Stimulated activated CD8-positive, alpha-beta memory T cell treated with anti-CD3 and anti-CD28 coated beads, Interleukin-12 subunit alpha, Interleukin-12 subunit beta, amount 100 ng/mL, for 24 hours (primary cell): ENCODE measurements at regions not wholly inside any gene's neighbourhood (a gene's known extent, or its start where the extent isn't known, plus 50 kb on each side); places are given as distances from the start of the nearest gene placed in this dataset.
"Not testable (repeated sequence)": the region's sequence is repeated elsewhere in the genome, so short reads cannot be mapped to it uniquely, and the experiment has no call there.

ENCODE experiments used
- DNase-seq: peaks from one replicate; pipeline ENCODE4 v3.0.0-alpha.2; 2020; ENCODE audit errors: extremely low read depth

- no peak for DNase-seq
Measured at GRCh38 chr2:172259827-172260226, 157.1 kb upstream of the DLX2 start.

- DNase-seq, result no peak
Measured at GRCh38 chr2:172260336-172260735, 157.6 kb upstream of the DLX2 start.

- DNase-seq, result no peak
Measured at GRCh38 chr2:172261292-172261691, 158.6 kb upstream of the DLX2 start.

GRCh38 chr2:172262486-172262885 lies 159.8 kb upstream of the DLX2 start:
- DNase-seq, result no peak

GRCh38 chr2:172264820-172265219 lies 162.1 kb upstream of the DLX2 start:
- DNase-seq, result not testable (repeated sequence)

- not testable (repeated sequence) for DNase-seq
Measured at GRCh38 chr2:172269507-172270244, 157.7 kb upstream of the ITGA6 start.

- DNase-seq, result no peak
Measured at GRCh38 chr2:172270278-172271079, 156.9 kb upstream of the ITGA6 start.

GRCh38 chr2:172273910-172274571 lies 153.3 kb upstream of the ITGA6 start:
- no peak for DNase-seq

- no peak for DNase-seq
Measured at GRCh38 chr2:172275239-172275638, 152.1 kb upstream of the ITGA6 start.

GRCh38 chr2:172276961-172277360 lies 150.4 kb upstream of the ITGA6 start:
- DNase-seq, result no peak

- no peak for DNase-seq
Measured at GRCh38 chr2:172278667-172279066, 148.7 kb upstream of the ITGA6 start.

- no peak for DNase-seq
Measured at GRCh38 chr2:172279214-172279613, 148.2 kb upstream of the ITGA6 start.

- DNase-seq, result no peak
Measured at GRCh38 chr2:172279813-172280212, 147.6 kb upstream of the ITGA6 start.

- no peak for DNase-seq
Measured at GRCh38 chr2:172280571-172281361, 146.6 kb upstream of the ITGA6 start.

GRCh38 chr2:172281648-172282570 lies 145.5 kb upstream of the ITGA6 start:
- DNase-seq, result no peak

- DNase-seq, result no peak
Measured at GRCh38 chr2:172282944-172283343, 144.4 kb upstream of the ITGA6 start.

GRCh38 chr2:172283476-172283875 lies 143.9 kb upstream of the ITGA6 start:
- DNase-seq, result no peak

GRCh38 chr2:172284209-172284608 lies 143.2 kb upstream of the ITGA6 start:
- DNase-seq, result no peak

GRCh38 chr2:172285010-172285621 lies 142.3 kb upstream of the ITGA6 start:
- DNase-seq, result no peak

GRCh38 chr2:172285760-172286159 lies 141.6 kb upstream of the ITGA6 start:
- DNase-seq, result no peak
